K562 (cell line): ENCODE measurements at regions not wholly inside any gene's neighbourhood (a gene's known extent, or its start where the extent isn't known, plus 50 kb on each side); places are given as distances from the start of the nearest gene placed in this dataset.

Experiments used
- ATAC-seq: fragments of 200-7000 bp; cut with Tn5 transposase; 3 replicates; pipeline ENCODE4 v1.9.1; 2020; ENCODE audit warnings: moderate library complexity
- BruUV-seq: library from RNA; stranded (reverse); fragments of 400-500 nt; replicated peaks from 2 replicates; lab custom pipeline; 2021; lab: Mats Ljungman, UMichigan
- CTCF ChIA-PET: fragments of 300-600 bp; formaldehyde crosslinking; extraction: SDS; loops from one replicate; lab custom pipeline; 2021; ENCODE audit warnings: low intra/inter-chr PET ratio; lab: Yijun Ruan, JAX
- POLR2A ChIA-PET: fragments of 300-600, 350-650 bp; sonication (Branson Sonifier 250); formaldehyde crosslinking; extraction: SDS; loops from one replicate; lab custom pipeline; 2021; ENCODE audit warnings: antibody characterized with exemption, inconsistent platforms; lab: Yijun Ruan, JAX
- DNase-seq, 4 experiments: peaks; one replicate each; pipeline versions ENCODE4 v3.0.0 to v3.0.0-alpha.2; 2011 to 2018; ENCODE audit warnings: low spot score in 3 of 4, mixed read lengths in 3 of 4; ENCODE audit errors: extremely low read depth in 1 of 4
- FAIRE-seq: peaks from 2 replicates; lab custom pipeline; 2011; peaks lifted over from hg19 to GRCh38; lab: Jason Lieb, UNC
- H2AFZ ChIP-seq: 2 replicates; pipeline ENCODE4 v1.6.0; 2011; ENCODE audit warnings: low read depth, low read length, control low read depth, inconsistent platforms
- H3K27ac ChIP-seq: fragments of 200-600 bp; 3 replicates; pipeline ENCODE4 v1.8.0; 2011; ENCODE audit warnings: low read depth, mild to moderate bottlenecking, control low read depth, inconsistent platforms, low read length, moderate library complexity, mixed read lengths; ENCODE audit errors: extremely low read depth
- H3K27me3 ChIP-seq, 2 experiments: fragments of 300-600 bp in 1 of 2; 2 replicates in 1 of 2; 3 replicates in 1 of 2; pipeline versions ENCODE4 v1.6.0 to v1.8.0; 2011; ENCODE audit warnings: inconsistent platforms in 2 of 2, low read length in 2 of 2, mild to moderate bottlenecking in 1 of 2, mixed read lengths in 1 of 2, moderate library complexity in 1 of 2; ENCODE audit not compliant: control insufficient read depth in 2 of 2, insufficient read depth in 2 of 2
- H3K36me3 ChIP-seq: fragments of 300-600 bp; 3 replicates; pipeline ENCODE4 v1.8.0; 2011; ENCODE audit warnings: mild to moderate bottlenecking, low read length, inconsistent platforms; ENCODE audit not compliant: control insufficient read depth, insufficient read depth
- H3K4me1 ChIP-seq, 2 experiments: fragments of 200-600 bp in 1 of 2; replicated peaks in 1 of 2; 2 replicates in 1 of 2; 3 replicates in 1 of 2; pipeline versions ENCODE4 v1.5.1 to v1.8.0; 2011; ENCODE audit warnings: inconsistent platforms in 2 of 2, low read length in 2 of 2, mild to moderate bottlenecking in 1 of 2, mixed read lengths in 1 of 2, moderate library complexity in 1 of 2; ENCODE audit not compliant: control insufficient read depth in 2 of 2, insufficient read depth in 2 of 2
- H3K4me2 ChIP-seq: 2 replicates; pipeline ENCODE4 v1.6.1; 2011; ENCODE audit warnings: low read length, control low read depth, inconsistent platforms, mixed read lengths; ENCODE audit not compliant: insufficient read depth
- H3K4me3 ChIP-seq: fragments of 200-600 bp; sonication (generic), shearing (Covaris generic); 2 replicates; pipeline ENCODE4 v1.5.1; 2016; ENCODE audit warnings: control low read depth, inconsistent platforms
- H3K79me2 ChIP-seq: fragments of 200-600 bp; 3 replicates; pipeline ENCODE4 v1.8.0; 2011; ENCODE audit warnings: low read length, inconsistent platforms; ENCODE audit not compliant: control insufficient read depth, insufficient read depth
- H3K9ac ChIP-seq, 2 experiments: 2 replicates each; pipeline versions ENCODE4 v1.6.0 to v1.6.1; 2011; ENCODE audit warnings: low read depth in 2 of 2, low read length in 2 of 2, control low read depth in 1 of 2, inconsistent platforms in 1 of 2, mild to moderate bottlenecking in 1 of 2, mixed read lengths in 1 of 2; ENCODE audit not compliant: insufficient read depth in 1 of 2
- H3K9me1 ChIP-seq: one replicate; pipeline ENCODE4 v1.6.0; 2011; ENCODE audit warnings: inconsistent platforms, mild to moderate bottlenecking, low read length, moderate library complexity; ENCODE audit not compliant: control insufficient read depth, insufficient read depth
- H3K9me3 ChIP-seq: replicated peaks from 2 replicates; pipeline ENCODE4 v1.5.1; 2011; ENCODE audit warnings: low read depth, low read length, inconsistent platforms; ENCODE audit not compliant: control insufficient read depth, insufficient read depth
- H4K20me1 ChIP-seq: replicated peaks from 2 replicates; pipeline ENCODE4 v1.6.1; 2011; ENCODE audit warnings: low read length, inconsistent platforms, mixed read lengths; ENCODE audit not compliant: control insufficient read depth, insufficient read depth
- BRF1 ChIP-seq: IDR thresholded peaks from 3 replicates; pipeline ENCODE4 v1.6.1; 2011; ENCODE audit warnings: borderline replicate concordance, mild to moderate bottlenecking; ENCODE audit not compliant: insufficient read length; ENCODE audit errors: extremely low read depth
- CEBPG ChIP-seq, 3 experiments: fragments of 200-800 bp in 1 of 3; sonication (Bioruptor generic) in 1 of 3; sonication (generic) in 1 of 3; formaldehyde crosslinking in 1 of 3; IDR thresholded peaks in 2 of 3; conservative IDR thresholded peaks in 1 of 3; 2 replicates each; pipeline versions ENCODE4 v1.6.1 to v1.8.0; 2016 to 2022; ENCODE audit warnings: missing compliant biosample characterization in 2 of 3, missing genetic modification characterization in 2 of 3, mild to moderate bottlenecking in 1 of 3, missing genetic modification reagents in 1 of 3
- ETV1 ChIP-seq: fragments of 450-650 bp; conservative IDR thresholded peaks from 2 replicates; pipeline ENCODE4 v1.6.1; 2016; ENCODE audit warnings: missing genetic modification characterization, control low read depth, low read depth, missing compliant biosample characterization
- FOSL1 ChIP-seq: fragments of 200-800 bp; sonication (Bioruptor generic); conservative IDR thresholded peaks from 2 replicates; pipeline ENCODE4 v1.6.1; 2016; ENCODE audit warnings: missing genetic modification characterization, missing compliant biosample characterization
- ZNF699 ChIP-seq: fragments of 250-450 bp; sonication (Bioruptor Pico); IDR thresholded peaks from 2 replicates; pipeline ENCODE4 v1.8.0; 2021; ENCODE audit warnings: mild to moderate bottlenecking, moderate library complexity; ENCODE audit not compliant: insufficient replicate concordance
- ZNF785 ChIP-seq: fragments of 250-450 bp; sonication (Bioruptor Pico); IDR thresholded peaks from 2 replicates; pipeline ENCODE4 v1.4.0; 2020; ENCODE audit warnings: mild to moderate bottlenecking
- ZSCAN32 ChIP-seq: fragments of 450-650 bp; formaldehyde crosslinking; IDR thresholded peaks from 2 replicates; pipeline ENCODE4 v1.4.0; 2020; ENCODE audit warnings: mild to moderate bottlenecking, moderate library complexity
- WGBS: fragments of 100-300 bp; shearing (Covaris generic); methylation state at CpG from one replicate; pipeline ENCODE4 v1.1.6; 2016; ENCODE audit warnings: low coverage, mixed read lengths; ENCODE audit not compliant: insufficient coverage; ENCODE audit errors: missing lambda C conversion rate; 5-methylcytosine and 5-hydroxymethylcytosine counted together
- in situ Hi-C: fragments of 300-500 bp; cut with MboI; formaldehyde crosslinking; loops from 4 replicates; pipeline ENCODE4 v1.15.0; 2018; ENCODE audit warnings: inconsistent platforms, mixed read lengths
- intact Hi-C: fragments of 100-400 bp; cut with micrococcal nuclease; formaldehyde crosslinking; loops from 2 replicates; pipeline ENCODE4 v1.14.2; 2022
- TF ChIP-seq, protein P1 (sequence below), 2 experiments: fragments of 450-650 bp; IDR thresholded peaks; 2 replicates each; pipeline ENCODE4 v1.6.1; 2018; ENCODE audit warnings: mild to moderate bottlenecking in 2 of 2, low read depth in 1 of 2; ENCODE audit not compliant: partially characterized antibody in 2 of 2
- TF ChIP-seq, protein P2 (sequence below): fragments of 450-650 bp; formaldehyde crosslinking; IDR thresholded peaks from 2 replicates; pipeline ENCODE4 v1.4.0; 2022; ENCODE audit warnings: mild to moderate bottlenecking, moderate library complexity
- TF ChIP-seq, protein P3 (sequence below), 2 experiments: fragments of 450-650 bp in 1 of 2; sonication (generic) in 1 of 2; formaldehyde crosslinking in 1 of 2; IDR thresholded peaks in 1 of 2; conservative IDR thresholded peaks in 1 of 2; 2 replicates each; pipeline versions ENCODE4 v1.6.1 to v1.8.1; 2016 to 2023; ENCODE audit warnings: mild to moderate bottlenecking in 2 of 2, moderate library complexity in 2 of 2, inconsistent platforms in 1 of 2, missing genetic modification reagents in 1 of 2

DNA sequence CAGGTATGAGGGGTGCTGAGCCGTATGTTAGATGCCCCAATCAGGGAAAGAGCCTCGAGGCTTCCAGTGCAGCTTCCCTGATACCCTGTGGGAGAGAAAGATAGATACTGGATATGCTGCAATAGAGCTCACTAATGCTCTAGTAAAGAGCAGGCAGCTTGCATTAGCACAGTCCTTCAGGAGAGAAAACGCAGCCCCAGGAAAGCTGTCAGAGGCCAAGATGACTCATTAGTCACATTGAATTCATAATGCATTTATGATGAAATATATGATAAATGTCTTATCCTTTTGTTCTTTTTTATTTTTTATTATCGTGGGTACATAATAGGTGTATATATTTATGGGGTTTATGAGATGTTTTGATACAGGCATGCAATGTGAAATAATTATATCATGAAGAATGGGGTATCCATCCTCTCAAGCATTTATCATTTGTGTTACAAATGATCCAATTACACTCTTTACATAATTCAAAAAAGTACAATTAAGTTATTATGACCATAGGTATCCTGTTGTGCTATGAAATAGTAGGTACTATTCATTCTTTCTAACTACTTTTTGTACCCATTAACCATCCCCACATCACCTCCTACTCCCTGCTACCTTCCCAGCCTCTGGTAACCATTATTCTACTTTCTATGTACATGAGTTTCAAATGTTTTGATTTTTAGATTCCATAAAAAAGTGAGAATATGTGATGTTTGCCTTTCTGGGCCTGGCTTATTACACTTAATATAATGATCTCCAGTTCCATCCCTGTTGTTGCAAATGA is 94.5 kb upstream of the TOP3B start:
- peaks cover 0 to 5% of the 10 kb centered on the region in 2 experiments; a peak in 1 of 5 replicates for H3K4me1 ChIP-seq
- CTCF ChIA-PET, result interaction anchor here (0.6 kb wide), 1 partner anchor 122 kb away, joined by 4 read pairs; no protein-coding TSS in a partner anchor
- POLR2A ChIA-PET, result interaction anchor here (0.6 kb wide), 1 partner anchor 31 kb away, joined by 3 read pairs; no protein-coding TSS in a partner anchor
- H3K79me2 ChIP-seq, result no peaks in the 10 kb centered on the region
- H3K4me2 ChIP-seq, result no peak overlapping the region
- FAIRE-seq (no peak), ATAC-seq (no peak), DNase-seq (no peak)
- H3K4me3 ChIP-seq, result no peak overlapping the region
- peaks cover 4% of the 10 kb centered on the region for H3K9me1 ChIP-seq
- in situ Hi-C loops (no loop called here), intact Hi-C loops (loop anchor here (2.0 kb wide), 1 partner anchor 20 kb away; no protein-coding TSS in a partner anchor)
- 2% methylated on average over 4 of the region's 4 CpGs for WGBS
- no peaks in the 10 kb centered on the region for H3K9me3 ChIP-seq
- no TSS peak for BruUV-seq
- peaks cover 11% of the 10 kb centered on the region; the same call in 1 of the 2 replicates for H4K20me1 ChIP-seq
- H3K36me3 ChIP-seq, result no peaks in the 10 kb centered on the region
- no peak overlapping the region for H2AFZ ChIP-seq
- no peak overlapping the region for H3K9ac ChIP-seq
- H3K27me3 ChIP-seq, result peaks cover 31 to 54% of the 10 kb centered on the region in 2 experiments; a peak in 4 of 5 replicates
- no peak overlapping the region for H3K27ac ChIP-seq
- TF ChIP-seq, protein P1, sequence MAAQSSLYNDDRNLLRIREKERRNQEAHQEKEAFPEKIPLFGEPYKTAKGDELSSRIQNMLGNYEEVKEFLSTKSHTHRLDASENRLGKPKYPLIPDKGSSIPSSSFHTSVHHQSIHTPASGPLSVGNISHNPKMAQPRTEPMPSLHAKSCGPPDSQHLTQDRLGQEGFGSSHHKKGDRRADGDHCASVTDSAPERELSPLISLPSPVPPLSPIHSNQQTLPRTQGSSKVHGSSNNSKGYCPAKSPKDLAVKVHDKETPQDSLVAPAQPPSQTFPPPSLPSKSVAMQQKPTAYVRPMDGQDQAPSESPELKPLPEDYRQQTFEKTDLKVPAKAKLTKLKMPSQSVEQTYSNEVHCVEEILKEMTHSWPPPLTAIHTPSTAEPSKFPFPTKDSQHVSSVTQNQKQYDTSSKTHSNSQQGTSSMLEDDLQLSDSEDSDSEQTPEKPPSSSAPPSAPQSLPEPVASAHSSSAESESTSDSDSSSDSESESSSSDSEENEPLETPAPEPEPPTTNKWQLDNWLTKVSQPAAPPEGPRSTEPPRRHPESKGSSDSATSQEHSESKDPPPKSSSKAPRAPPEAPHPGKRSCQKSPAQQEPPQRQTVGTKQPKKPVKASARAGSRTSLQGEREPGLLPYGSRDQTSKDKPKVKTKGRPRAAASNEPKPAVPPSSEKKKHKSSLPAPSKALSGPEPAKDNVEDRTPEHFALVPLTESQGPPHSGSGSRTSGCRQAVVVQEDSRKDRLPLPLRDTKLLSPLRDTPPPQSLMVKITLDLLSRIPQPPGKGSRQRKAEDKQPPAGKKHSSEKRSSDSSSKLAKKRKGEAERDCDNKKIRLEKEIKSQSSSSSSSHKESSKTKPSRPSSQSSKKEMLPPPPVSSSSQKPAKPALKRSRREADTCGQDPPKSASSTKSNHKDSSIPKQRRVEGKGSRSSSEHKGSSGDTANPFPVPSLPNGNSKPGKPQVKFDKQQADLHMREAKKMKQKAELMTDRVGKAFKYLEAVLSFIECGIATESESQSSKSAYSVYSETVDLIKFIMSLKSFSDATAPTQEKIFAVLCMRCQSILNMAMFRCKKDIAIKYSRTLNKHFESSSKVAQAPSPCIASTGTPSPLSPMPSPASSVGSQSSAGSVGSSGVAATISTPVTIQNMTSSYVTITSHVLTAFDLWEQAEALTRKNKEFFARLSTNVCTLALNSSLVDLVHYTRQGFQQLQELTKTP (IDR thresholded peaks at IDR 0.05; ENCODE audit: low read depth in 1 of 2, partially characterized antibody in 2 of 2), result no peak
- no peak for TF ChIP-seq ZNF699 (CRISPR knock-in tag)
- TF ChIP-seq, protein P2, sequence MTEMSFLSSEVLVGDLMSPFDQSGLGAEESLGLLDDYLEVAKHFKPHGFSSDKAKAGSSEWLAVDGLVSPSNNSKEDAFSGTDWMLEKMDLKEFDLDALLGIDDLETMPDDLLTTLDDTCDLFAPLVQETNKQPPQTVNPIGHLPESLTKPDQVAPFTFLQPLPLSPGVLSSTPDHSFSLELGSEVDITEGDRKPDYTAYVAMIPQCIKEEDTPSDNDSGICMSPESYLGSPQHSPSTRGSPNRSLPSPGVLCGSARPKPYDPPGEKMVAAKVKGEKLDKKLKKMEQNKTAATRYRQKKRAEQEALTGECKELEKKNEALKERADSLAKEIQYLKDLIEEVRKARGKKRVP (CRISPR knock-in tag), result peak; percentile 14; the same call in 1 of the 2 replicates
- no peak for TF ChIP-seq ETV1
- TF ChIP-seq, protein P3, sequence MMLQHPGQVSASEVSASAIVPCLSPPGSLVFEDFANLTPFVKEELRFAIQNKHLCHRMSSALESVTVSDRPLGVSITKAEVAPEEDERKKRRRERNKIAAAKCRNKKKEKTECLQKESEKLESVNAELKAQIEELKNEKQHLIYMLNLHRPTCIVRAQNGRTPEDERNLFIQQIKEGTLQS (IDR thresholded peaks at IDR 0.05), result peak; percentile 84
- TF ChIP-seq, protein P3 (CRISPR knock-in tag; conservative IDR thresholded peaks at IDR 0.05), result no peak
- TF ChIP-seq FOSL1 (tag), result 0 out of 2 replicates have a peak, but pooled peaks have one; percentile 24
- TF ChIP-seq ZNF785 (CRISPR knock-in tag), result peak; percentile 5; the same call in 1 of the 2 replicates
- no peak for TF ChIP-seq BRF1
- TF ChIP-seq ZSCAN32 (CRISPR knock-in tag), result peak; percentile 7; the same call in 1 of the 2 replicates
- TF ChIP-seq CEBPG (CRISPR knock-in tag; IDR thresholded peaks at IDR 0.05), result no peak
- peak; percentile 34 to 88 for TF ChIP-seq CEBPG (tag; conservative IDR thresholded peaks at IDR 0.05 in 1 of 2, IDR thresholded peaks at IDR 0.05 in 1 of 2)
